ENCODE measurements at regions not wholly inside any gene's neighbourhood (a gene's known extent, or its start where the extent isn't known, plus 50 kb on each side); places are given as distances from the start of the nearest gene placed in this dataset.
"Not testable (repeated sequence)": the region's sequence is repeated elsewhere in the genome, so short reads cannot be mapped to it uniquely, and the experiment has no call there.

GRCh38 chr3:173214576-173214975, 73.5 kb upstream of the SPATA16 start:
- TF ChIP-seq CTCF (IDR thresholded peaks at IDR 0.05; ENCODE audit: insufficient read depth, low read depth, low read length) = no peak
- ChIA-PET CTCF (no interaction called here), POLR2A (no interaction called here)
- no peak overlapping the region for H3K4me3 ChIP-seq (ENCODE audit: low read depth, low read length)
- no peaks in the 10 kb centered on the region for H3K27me3 ChIP-seq (ENCODE audit: control insufficient read depth, insufficient read depth, low read length)
- DNase-seq (ENCODE audit: low read depth) = no peak
- H3K36me3 ChIP-seq (ENCODE audit: control insufficient read depth, insufficient read depth, low read length) = no peaks in the 10 kb centered on the region

GRCh38 chr3:173199568-173199967, 58.5 kb upstream of the SPATA16 start:
- H3K27me3 ChIP-seq (ENCODE audit: control insufficient read depth, insufficient read depth, low read length) = no peaks in the 10 kb centered on the region
- CTCF ChIA-PET = no interaction called here
- H3K36me3 ChIP-seq (ENCODE audit: control insufficient read depth, insufficient read depth, low read length) = no peaks in the 10 kb centered on the region
- no peak overlapping the region for H3K4me3 ChIP-seq (ENCODE audit: low read depth, low read length)
- DNase-seq (ENCODE audit: low read depth) = no peak
- POLR2A ChIA-PET = no interaction called here
- TF ChIP-seq CTCF (IDR thresholded peaks at IDR 0.05; ENCODE audit: insufficient read depth, low read depth, low read length) = no peak

- CTCF ChIA-PET; POLR2A ChIA-PET; H3K36me3 ChIP-seq (ENCODE audit: control insufficient read depth, insufficient read depth, low read length); H3K4me3 ChIP-seq (ENCODE audit: low read depth, low read length); H3K27me3 ChIP-seq (ENCODE audit: control insufficient read depth, insufficient read depth, low read length); DNase-seq (ENCODE audit: low read depth): not testable (repeated sequence)
Observed at GRCh38 chr3:173194868-173195267, 53.8 kb upstream of the SPATA16 start.

- no peaks in the 10 kb centered on the region for H3K27me3 ChIP-seq (ENCODE audit: control insufficient read depth, insufficient read depth, low read length)
- no peak for DNase-seq (ENCODE audit: low read depth)
- ChIA-PET CTCF (no interaction called here), POLR2A (no interaction called here)
- no peak for TF ChIP-seq CTCF (IDR thresholded peaks at IDR 0.05; ENCODE audit: insufficient read depth, low read depth, low read length)
- no peak overlapping the region for H3K4me3 ChIP-seq (ENCODE audit: low read depth, low read length)
- no peaks in the 10 kb centered on the region for H3K36me3 ChIP-seq (ENCODE audit: control insufficient read depth, insufficient read depth, low read length)
Observed at GRCh38 chr3:173191611-173192010, 50.6 kb upstream of the SPATA16 start.
